ENCODE measurements at regions not wholly inside any gene's neighbourhood (a gene's known extent, or its start where the extent isn't known, plus 50 kb on each side); places are given as distances from the start of the nearest gene placed in this dataset.

GRCh38 chr13:74770361-74770760, 636.2 kb upstream of the KLF12 start:
- H3K9ac ChIP-seq (ENCODE audit: insufficient read depth, low read depth, low read length), result no peak overlapping the region
- intact Hi-C loops (cut with micrococcal nuclease; ENCODE audit: unreplicated experiment), result no loop called here
- no peak for TF ChIP-seq CENPT (CRISPR knock-in tag; IDR thresholded peaks at IDR 0.05; ENCODE audit: low read depth)
- TF ChIP-seq MIER2 (CRISPR knock-in tag; IDR thresholded peaks at IDR 0.05), result no peak
- TF ChIP-seq ATF2 (CRISPR knock-in tag; IDR thresholded peaks at IDR 0.05), result no peak
- TF ChIP-seq RXRB (CRISPR knock-in tag; IDR thresholded peaks at IDR 0.05; ENCODE audit: borderline replicate concordance), result no peak
- no peak for TF ChIP-seq POLR2G (IDR thresholded peaks at IDR 0.05; ENCODE audit: low read depth, low read length)
- TF ChIP-seq ZNF335 (CRISPR knock-in tag; IDR thresholded peaks at IDR 0.05), result no peak
- TF ChIP-seq MTA1 (CRISPR knock-in tag; IDR thresholded peaks at IDR 0.05; ENCODE audit: borderline replicate concordance), result no peak
- no peak for TF ChIP-seq ZNF530 (CRISPR knock-in tag; IDR thresholded peaks at IDR 0.05; ENCODE audit: low read depth)
- no peak for TF ChIP-seq YEATS2 (CRISPR knock-in tag; IDR thresholded peaks at IDR 0.05; ENCODE audit: borderline replicate concordance)
- no peak for TF ChIP-seq ZNF282 (IDR thresholded peaks at IDR 0.05; ENCODE audit: partially characterized antibody)
- no peak for TF ChIP-seq ZNF772 (CRISPR knock-in tag; IDR thresholded peaks at IDR 0.05)
- TF ChIP-seq SNAPC4 (CRISPR knock-in tag; IDR thresholded peaks at IDR 0.05), result no peak
- TF ChIP-seq ZNF713 (CRISPR knock-in tag; IDR thresholded peaks at IDR 0.05), result no peak
- no peak for TF ChIP-seq E2F2 (CRISPR knock-in tag; IDR thresholded peaks at IDR 0.05; ENCODE audit: borderline replicate concordance)
- no peak for TF ChIP-seq ZNF710 (CRISPR knock-in tag; IDR thresholded peaks at IDR 0.05; ENCODE audit: borderline replicate concordance)
- no peak for TF ChIP-seq MXD1 (CRISPR knock-in tag; IDR thresholded peaks at IDR 0.05)
- TF ChIP-seq IRX3 (CRISPR knock-in tag; IDR thresholded peaks at IDR 0.05; ENCODE audit: borderline replicate concordance, low read depth), result no peak

More at GRCh38 chr13:74770361-74770760, 636.2 kb upstream of the KLF12 start:
- in situ Hi-C loops (cut with HindIII; ENCODE audit: extremely low pct_ligation_motif_present, low pct_unique_long_range_greater_than_20kb), result no loop called here
- no peak overlapping the region for H3K4me2 ChIP-seq (ENCODE audit: low read depth, low read length)
- FAIRE-seq (no peak), ATAC-seq (no peak), DNase-seq (ENCODE audit: low spot score) (no peak)
- H3K27ac ChIP-seq (ENCODE audit: extremely low read length, insufficient read depth, low read length), result no peak overlapping the region
- no peaks in the 10 kb centered on the region for H3K36me3 ChIP-seq (replicated peaks in 1 of 2; ENCODE audit: control insufficient read depth in 1 of 2, insufficient read depth in 2 of 2, low read length in 2 of 2)
- H3K4me1 ChIP-seq (ENCODE audit: insufficient read depth, low read length), result no peaks in the 10 kb centered on the region
- no TSS peak for BruUV-seq (replicated peaks)
- no peak overlapping the region for H3K4me3 ChIP-seq (replicated peaks in 1 of 3; ENCODE audit: insufficient read depth in 1 of 3, low read depth in 2 of 3, low read length in 3 of 3)
- no peak overlapping the region for H2AFZ ChIP-seq (ENCODE audit: low read length)
- no peaks in the 10 kb centered on the region for H3K79me2 ChIP-seq (ENCODE audit: insufficient read depth, low read length)
- ChIA-PET POLR2A (no interaction called here), CTCF (ENCODE audit: low intra/inter-chr PET ratio, low total read pairs) (no interaction called here)
- no peaks in the 10 kb centered on the region for H4K20me1 ChIP-seq (ENCODE audit: insufficient read depth, low read length)
- no peaks in the 10 kb centered on the region for H3K9me3 ChIP-seq (ENCODE audit: low read length)
- H3K27me3 ChIP-seq (ENCODE audit: control insufficient read depth in 1 of 2, insufficient read depth in 2 of 2, low read length in 2 of 2), result no peaks in the 10 kb centered on the region
